Gastrocnemius medialis (tissue), 4 donors: ENCODE measurements at regions not wholly inside any gene's neighbourhood (a gene's known extent, or its start where the extent isn't known, plus 50 kb on each side); places are given as distances from the start of the nearest gene placed in this dataset.

Source experiments
- CTCF ChIP-seq, 5 experiments: fragments of 450-650 bp in 3 of 5; fragments of 200-600 bp in 2 of 5; sonication (generic) in 2 of 5; IDR thresholded peaks in 4 of 5; conservative IDR thresholded peaks in 1 of 5; 1 replicate in 4 of 5; 2 replicates in 1 of 5; pipeline ENCODE4 v1.5.1; 2016 to 2019; ENCODE audit warnings: antibody characterized with exemption in 5 of 5, mild to moderate bottlenecking in 3 of 5, moderate library complexity in 3 of 5
- POLR2A ChIP-seq, 2 donors: fragments of 450-650 bp; IDR thresholded peaks; one replicate each; pipeline ENCODE4 v1.6.1; 2017; ENCODE audit warnings: antibody characterized with exemption in 2 of 2, mild to moderate bottlenecking in 2 of 2, moderate library complexity in 2 of 2

GRCh38 chr1:170790175-170790574 lies 126.2 kb downstream of the PRRX1 start:
- TF ChIP-seq POLR2A (IDR thresholded peaks at IDR 0.05), result no peak
- no peak for TF ChIP-seq CTCF (IDR thresholded peaks at IDR 0.05 in 4 of 5, conservative IDR thresholded peaks at IDR 0.05 in 1 of 5)
